MCF 10A (cell line): ENCODE measurements at regions not wholly inside any gene's neighbourhood (a gene's known extent, or its start where the extent isn't known, plus 50 kb on each side); places are given as distances from the start of the nearest gene placed in this dataset.
"Not testable (repeated sequence)": the region's sequence is repeated elsewhere in the genome, so short reads cannot be mapped to it uniquely, and the experiment has no call there.

Source experiments
- BruUV-seq: library from RNA; stranded (reverse); fragments of 400-500 nt; replicated peaks from 2 replicates; lab custom pipeline; 2021; lab: Mats Ljungman, UMichigan
- CTCF ChIA-PET: fragments of 300-600 bp; sonication (Branson Sonifier 250); formaldehyde crosslinking; extraction: SDS; loops from one replicate; lab custom pipeline; 2021; ENCODE audit warnings: antibody characterized with exemption, inconsistent platforms; lab: Yijun Ruan, JAX
- POLR2A ChIA-PET: fragments of 300-600, 350-650 bp; sonication (Branson Sonifier 250); formaldehyde crosslinking; extraction: SDS; loops from one replicate; lab custom pipeline; 2020; ENCODE audit warnings: antibody characterized with exemption, inconsistent platforms; lab: Yijun Ruan, JAX
- DNase-seq: peaks from one replicate; pipeline ENCODE4 v3.0.0-alpha.2; 2018; ENCODE audit not compliant: unreplicated experiment
- H3K27ac Mint-ChIP-seq: one replicate; pipeline ENCODE4 v1.8.0; 2022; ENCODE audit warnings: mild to moderate bottlenecking, low read depth, mixed read lengths; ENCODE audit not compliant: unreplicated experiment
- H3K27me3 Mint-ChIP-seq: one replicate; pipeline ENCODE4 v1.8.0; 2022; ENCODE audit warnings: mixed read lengths; ENCODE audit not compliant: insufficient read depth, unreplicated experiment
- H3K36me3 Mint-ChIP-seq: one replicate; pipeline ENCODE4 v1.8.0; 2022; ENCODE audit warnings: mild to moderate bottlenecking, moderate library complexity, mixed read lengths; ENCODE audit not compliant: insufficient read depth, unreplicated experiment
- H3K4me1 Mint-ChIP-seq: one replicate; pipeline ENCODE4 v1.8.0; 2022; ENCODE audit warnings: mixed read lengths; ENCODE audit not compliant: insufficient read depth, unreplicated experiment
- H3K4me3 Mint-ChIP-seq: one replicate; pipeline ENCODE4 v1.8.0; 2022; ENCODE audit warnings: mild to moderate bottlenecking, moderate library complexity, mixed read lengths; ENCODE audit not compliant: unreplicated experiment
- H3K9me3 Mint-ChIP-seq: one replicate; pipeline ENCODE4 v1.8.0; 2022; ENCODE audit warnings: mixed read lengths; ENCODE audit not compliant: unreplicated experiment
- intact Hi-C: fragments of 100-400 bp; cut with micrococcal nuclease; formaldehyde crosslinking; loops from 2 replicates; pipeline ENCODE4 v1.14.1; 2022
- TF ChIP-seq, protein P1 (sequence below): fragments of 200-600 bp; IDR thresholded peaks from one replicate; pipeline ENCODE4 v1.8.0; 2022; ENCODE audit warnings: antibody characterized with exemption, mild to moderate bottlenecking; ENCODE audit not compliant: unreplicated experiment

DNA sequence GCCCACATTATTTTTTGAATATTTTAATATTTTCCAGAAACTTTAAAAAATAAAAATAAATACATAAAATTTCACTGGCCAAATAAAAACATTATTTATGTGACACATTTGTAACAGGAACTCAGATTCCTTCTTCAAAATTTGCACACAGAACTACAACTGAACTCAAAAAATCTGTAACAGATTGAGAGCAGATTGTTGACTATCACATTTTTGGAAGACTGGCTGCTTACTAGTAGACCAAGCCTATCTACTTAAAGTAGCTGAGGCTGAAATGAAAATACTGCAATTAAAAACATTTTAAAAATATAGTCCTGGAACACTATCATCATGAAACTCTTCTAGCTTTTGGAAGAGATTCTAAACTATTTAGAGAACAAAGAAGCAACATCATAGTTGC lies 203.9 kb downstream of the SH3BGRL start:
- DNase-seq = no peak
- no peaks in the 10 kb centered on the region for H3K36me3 Mint-ChIP-seq
- H3K9me3 Mint-ChIP-seq = no peaks in the 10 kb centered on the region
- H3K4me3 Mint-ChIP-seq = no peak overlapping the region
- no TSS peak for BruUV-seq
- POLR2A ChIA-PET = no interaction called here
- intact Hi-C loops = no loop called here
- H3K4me1 Mint-ChIP-seq = no peaks in the 10 kb centered on the region
- CTCF ChIA-PET = no interaction called here
- TF ChIP-seq, protein P1, sequence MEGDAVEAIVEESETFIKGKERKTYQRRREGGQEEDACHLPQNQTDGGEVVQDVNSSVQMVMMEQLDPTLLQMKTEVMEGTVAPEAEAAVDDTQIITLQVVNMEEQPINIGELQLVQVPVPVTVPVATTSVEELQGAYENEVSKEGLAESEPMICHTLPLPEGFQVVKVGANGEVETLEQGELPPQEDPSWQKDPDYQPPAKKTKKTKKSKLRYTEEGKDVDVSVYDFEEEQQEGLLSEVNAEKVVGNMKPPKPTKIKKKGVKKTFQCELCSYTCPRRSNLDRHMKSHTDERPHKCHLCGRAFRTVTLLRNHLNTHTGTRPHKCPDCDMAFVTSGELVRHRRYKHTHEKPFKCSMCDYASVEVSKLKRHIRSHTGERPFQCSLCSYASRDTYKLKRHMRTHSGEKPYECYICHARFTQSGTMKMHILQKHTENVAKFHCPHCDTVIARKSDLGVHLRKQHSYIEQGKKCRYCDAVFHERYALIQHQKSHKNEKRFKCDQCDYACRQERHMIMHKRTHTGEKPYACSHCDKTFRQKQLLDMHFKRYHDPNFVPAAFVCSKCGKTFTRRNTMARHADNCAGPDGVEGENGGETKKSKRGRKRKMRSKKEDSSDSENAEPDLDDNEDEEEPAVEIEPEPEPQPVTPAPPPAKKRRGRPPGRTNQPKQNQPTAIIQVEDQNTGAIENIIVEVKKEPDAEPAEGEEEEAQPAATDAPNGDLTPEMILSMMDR = no peak
- no peak overlapping the region for H3K27ac Mint-ChIP-seq
- no peaks in the 10 kb centered on the region for H3K27me3 Mint-ChIP-seq

DNA sequence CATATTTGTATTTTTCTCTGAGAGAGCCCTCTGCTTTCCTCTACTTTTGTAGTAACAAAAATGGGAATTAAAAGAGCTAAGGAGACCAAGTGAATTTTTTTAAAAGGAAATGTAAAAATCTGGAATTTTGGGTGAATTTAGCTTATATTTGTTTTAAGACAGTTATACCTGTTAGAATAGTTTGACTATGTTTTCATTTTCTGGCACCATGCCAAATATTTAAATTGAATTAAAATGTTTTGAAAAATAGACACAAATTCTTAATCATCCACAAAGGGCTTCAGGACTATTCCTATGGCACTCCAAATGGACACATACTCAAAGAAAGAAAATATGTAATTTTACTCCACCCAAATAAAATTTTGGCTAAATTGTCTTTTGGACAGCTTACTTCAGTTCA lies 209.6 kb downstream of the SH3BGRL start:
- H3K27me3 Mint-ChIP-seq = no peaks in the 10 kb centered on the region
- intact Hi-C loops = loop anchor here (10.0 kb wide), 1 partner anchor 537 kb away; no protein-coding TSS in a partner anchor
- no peaks in the 10 kb centered on the region for H3K4me1 Mint-ChIP-seq
- ChIA-PET CTCF (no interaction called here), POLR2A (interaction anchor here (0.6 kb wide), 2 partner anchors 22 to 151 kb away, joined by 3 to 4 read pairs; no protein-coding TSS in a partner anchor)
- H3K27ac Mint-ChIP-seq = no peak overlapping the region
- TF ChIP-seq, protein P1 = no peak
- no peaks in the 10 kb centered on the region for H3K9me3 Mint-ChIP-seq
- H3K36me3 Mint-ChIP-seq = no peaks in the 10 kb centered on the region
- no peak for DNase-seq
- BruUV-seq = no TSS peak
- no peak overlapping the region for H3K4me3 Mint-ChIP-seq

- BruUV-seq = no TSS peak
Observed at GRCh38 chrX:81412428-81412827, 210.5 kb downstream of the SH3BGRL start.

DNA sequence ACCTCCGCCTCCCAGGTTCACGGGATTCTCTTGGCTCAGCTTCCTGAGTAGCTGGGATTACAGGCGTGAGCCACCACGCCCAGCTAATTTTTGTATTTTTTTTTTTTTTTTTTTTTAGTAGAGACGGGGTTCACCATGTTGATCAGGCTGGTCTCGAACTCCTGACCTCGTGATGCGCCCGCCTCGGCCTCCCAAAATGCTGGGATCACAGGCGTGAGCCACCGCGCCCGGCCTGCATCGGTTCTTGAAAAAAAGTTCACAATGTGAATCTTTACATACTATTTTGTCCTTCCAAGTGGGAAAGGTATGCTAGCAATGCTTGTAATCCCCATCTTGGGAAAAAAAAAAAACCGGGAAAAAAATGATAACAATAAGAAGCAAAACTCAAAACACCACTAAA lies 211.0 kb downstream of the SH3BGRL start:
- BruUV-seq, H3K9me3 Mint-ChIP-seq, H3K27ac Mint-ChIP-seq, H3K4me3 Mint-ChIP-seq, H3K36me3 Mint-ChIP-seq, DNase-seq, POLR2A ChIA-PET, H3K27me3 Mint-ChIP-seq, H3K4me1 Mint-ChIP-seq: not testable (repeated sequence)
- CTCF ChIA-PET = interaction anchor here (0.6 to 1.1 kb wide), 4 partner anchors 10 to 224 kb away, joined by 3 to 5 read pairs (median 4); no protein-coding TSS in a partner anchor
- intact Hi-C loops = loop anchor here (10.0 kb wide), 1 partner anchor 538 kb away; no protein-coding TSS in a partner anchor

More at GRCh38 chrX:81412428-81412827, 210.5 kb downstream of the SH3BGRL start:
- TF ChIP-seq, protein P1 = no peak
- Mint-ChIP-seq H3K27ac (no peak overlapping the region), H3K9me3 (no peaks in the 10 kb centered on the region), H3K4me1 (no peaks in the 10 kb centered on the region), H3K36me3 (no peaks in the 10 kb centered on the region), H3K27me3 (no peaks in the 10 kb centered on the region), H3K4me3 (no peak overlapping the region)
- DNase-seq = no peak
- ChIA-PET CTCF (interaction anchor here (0.6 kb wide), 2 partner anchors 34 to 51 kb away, joined by 3 to 4 read pairs; no protein-coding TSS in a partner anchor), POLR2A (interaction anchor here (0.6 kb wide), 1 partner anchor 23 kb away, joined by 4 read pairs; no protein-coding TSS in a partner anchor)
- intact Hi-C loops = loop anchor here (10.0 kb wide), 1 partner anchor 538 kb away; no protein-coding TSS in a partner anchor
